IMR-90 (cell line): ENCODE measurements at regions not wholly inside any gene's neighbourhood (a gene's known extent, or its start where the extent isn't known, plus 50 kb on each side); places are given as distances from the start of the nearest gene placed in this dataset.
"Not testable (repeated sequence)": the region's sequence is repeated elsewhere in the genome, so short reads cannot be mapped to it uniquely, and the experiment has no call there.

Experiments
- ATAC-seq: fragments of 200-7000 bp; cut with Tn5 transposase; 2 replicates; pipeline ENCODE4 v1.9.1; 2020; ENCODE audit warnings: low read depth, mild to moderate bottlenecking, moderate library complexity
- BruUV-seq: library from RNA; stranded (reverse); fragments of 400-500 nt; replicated peaks from 2 replicates; lab custom pipeline; 2021; lab: Mats Ljungman, UMichigan
- CTCF ChIA-PET: fragments of 300-600 bp; formaldehyde crosslinking; extraction: SDS; loops from one replicate; lab custom pipeline; 2021; ENCODE audit warnings: antibody characterized with exemption; lab: Yijun Ruan, JAX
- POLR2A ChIA-PET: fragments of 300-600 bp; sonication (Branson Sonifier 250); formaldehyde crosslinking; loops from one replicate; lab custom pipeline; 2022; ENCODE audit warnings: antibody characterized with exemption; ENCODE audit not compliant: unreplicated experiment; lab: Charles Lee
- DNase-seq: peaks from one replicate; pipeline ENCODE4 v3.0.0; 2013
- H2AFZ ChIP-seq: replicated peaks from 2 replicates; pipeline ENCODE3; 2013; ENCODE audit warnings: low read length, mild to moderate bottlenecking; ENCODE audit not compliant: poor library complexity
- H2AK5ac ChIP-seq: 2 replicates; pipeline ENCODE4 v1.6.1; 2013; ENCODE audit warnings: low read depth, low read length, inconsistent platforms
- H2AK9ac ChIP-seq: replicated peaks from 2 replicates; pipeline ENCODE3; 2013; ENCODE audit warnings: mild to moderate bottlenecking, low read depth, low read length, moderate library complexity; ENCODE audit not compliant: poor library complexity
- H2BK120ac ChIP-seq: 2 replicates; pipeline ENCODE4 v1.6.1; 2013; ENCODE audit warnings: low read depth, low read length, inconsistent platforms
- H2BK15ac ChIP-seq: 3 replicates; pipeline ENCODE4 v1.6.1; 2013; ENCODE audit warnings: low read depth, low read length, inconsistent platforms
- H2BK20ac ChIP-seq: 2 replicates; pipeline ENCODE4 v1.6.1; 2013; ENCODE audit warnings: low read depth, mild to moderate bottlenecking, inconsistent platforms, low read length, moderate library complexity
- H2BK5ac ChIP-seq: 2 replicates; pipeline ENCODE4 v1.6.1; 2013; ENCODE audit warnings: mild to moderate bottlenecking, low read depth, low read length, inconsistent platforms; ENCODE audit not compliant: poor library complexity, severe bottlenecking
- H3K14ac ChIP-seq: replicated peaks from 2 replicates; pipeline ENCODE4 v1.6.1; 2013; ENCODE audit warnings: low read depth, low read length, inconsistent platforms
- H3K18ac ChIP-seq: 2 replicates; pipeline ENCODE4 v1.6.1; 2013; ENCODE audit warnings: low read depth, low read length, control low read depth
- H3K23ac ChIP-seq: 2 replicates; pipeline ENCODE4 v1.6.1; 2013; ENCODE audit warnings: low read depth, low read length, inconsistent platforms
- H3K27ac ChIP-seq: 2 replicates; pipeline ENCODE4 v1.5.1; 2013; ENCODE audit warnings: mild to moderate bottlenecking, control low read depth, low read length; ENCODE audit not compliant: insufficient read depth
- H3K27me3 ChIP-seq: 2 replicates; pipeline ENCODE4 v1.6.1; 2013; ENCODE audit warnings: low read length; ENCODE audit not compliant: control insufficient read depth, insufficient read depth
- H3K36me3 ChIP-seq: 2 replicates; pipeline ENCODE4 v1.6.1; 2013; ENCODE audit warnings: low read length, mixed read lengths; ENCODE audit not compliant: control insufficient read depth, insufficient read depth
- H3K4ac ChIP-seq: 2 replicates; pipeline ENCODE4 v1.6.1; 2013; ENCODE audit warnings: low read depth, low read length, inconsistent platforms
- H3K4me1 ChIP-seq: 2 replicates; pipeline ENCODE4 v1.6.1; 2013; ENCODE audit warnings: low read length, mixed read lengths; ENCODE audit not compliant: control insufficient read depth, insufficient read depth
- H3K4me2 ChIP-seq: 2 replicates; pipeline ENCODE4 v1.6.1; 2013; ENCODE audit warnings: low read depth, mild to moderate bottlenecking, control low read depth, low read length, moderate library complexity
- H3K4me3 ChIP-seq: 2 replicates; pipeline ENCODE4 v1.5.1; 2013; ENCODE audit warnings: low read depth, mild to moderate bottlenecking, control low read depth, low read length, moderate library complexity; ENCODE audit not compliant: insufficient read depth
- H3K56ac ChIP-seq: 2 replicates; pipeline ENCODE4 v1.6.1; 2013; ENCODE audit warnings: low read length, inconsistent platforms; ENCODE audit not compliant: insufficient read depth; ENCODE audit errors: extremely low read depth
- H3K79me1 ChIP-seq, 2 experiments: 2 replicates each; pipeline ENCODE4 v1.6.1; 2013; ENCODE audit warnings: low read length in 2 of 2, inconsistent platforms in 1 of 2, low read depth in 1 of 2
- H3K9ac ChIP-seq: 2 replicates; pipeline ENCODE4 v1.6.1; 2013; ENCODE audit warnings: low read depth, low read length, control low read depth
- H3K9me1 ChIP-seq: 2 replicates; pipeline ENCODE4 v1.6.1; 2013; ENCODE audit warnings: low read length, inconsistent platforms; ENCODE audit not compliant: insufficient read depth
- H3K9me3 ChIP-seq: 2 replicates; pipeline ENCODE4 v1.6.1; 2013; ENCODE audit warnings: low read length; ENCODE audit not compliant: control insufficient read depth, insufficient read depth
- H4K20me1 ChIP-seq: 2 replicates; pipeline ENCODE4 v1.6.1; 2013; ENCODE audit warnings: low read length, inconsistent platforms; ENCODE audit not compliant: insufficient read depth
- H4K5ac ChIP-seq: 2 replicates; pipeline ENCODE4 v1.6.1; 2013; ENCODE audit warnings: mild to moderate bottlenecking, low read depth, low read length, control low read depth
- H4K8ac ChIP-seq, 2 experiments: 2 replicates each; pipeline ENCODE4 v1.6.1; 2013; ENCODE audit warnings: low read depth in 2 of 2, low read length in 2 of 2, control low read depth in 1 of 2, inconsistent platforms in 1 of 2
- H4K91ac ChIP-seq: 2 replicates; pipeline ENCODE4 v1.6.1; 2013; ENCODE audit warnings: low read depth, low read length, inconsistent platforms; ENCODE audit not compliant: insufficient read depth
- WGBS, 2 experiments: methylation state at CpG; one replicate each; pipeline versions ENCODE4 v1.1.5 to v1.1.7; 2013; ENCODE audit warnings: missing lambda C conversion rate in 2 of 2; ENCODE audit not compliant: insufficient read length in 1 of 2; ENCODE audit errors: extremely low coverage in 2 of 2; 5-methylcytosine and 5-hydroxymethylcytosine counted together
- dilution Hi-C: fragments of 300-500 bp; cut with HindIII; formaldehyde crosslinking; loops from one replicate; pipeline ENCODE4 v1.14.3; 2018; ENCODE audit warnings: low sequenced_read_pairs; ENCODE audit not compliant: unreplicated experiment
- in situ Hi-C: fragments of 300-500 bp; cut with MboI; formaldehyde crosslinking; loops from 3 replicates; pipeline ENCODE4 v1.14.3; 2019; ENCODE audit warnings: low sequenced_read_pairs, inconsistent platforms, mixed read lengths
- intact Hi-C: fragments of 100-400 bp; cut with micrococcal nuclease; formaldehyde crosslinking; loops from 2 replicates; pipeline ENCODE4 v1.10.0; 2022

DNA sequence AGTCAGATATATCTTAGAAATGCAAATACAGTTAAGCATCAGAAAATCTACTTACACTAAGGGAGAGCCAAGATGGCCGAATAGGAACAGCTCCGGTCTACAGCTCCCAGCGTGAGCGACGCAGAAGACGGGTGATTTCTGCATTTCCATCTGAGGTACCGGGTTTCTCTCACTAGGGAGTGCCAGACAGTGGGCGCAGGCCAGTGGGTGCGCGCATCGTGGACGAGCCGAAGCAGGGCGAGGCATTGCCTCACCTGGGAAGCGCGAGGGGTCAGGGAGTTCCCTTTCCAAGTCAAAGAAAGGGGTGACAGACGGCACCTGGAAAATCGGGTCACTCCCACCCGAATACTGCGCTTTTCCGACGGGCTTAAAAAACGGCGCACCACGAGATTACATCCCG lies 524.8 kb upstream of the ADAMTS16 start:
- H4K20me1 ChIP-seq, H3K9me1 ChIP-seq, H4K5ac ChIP-seq, H3K4me1 ChIP-seq, H2BK5ac ChIP-seq, H3K27ac ChIP-seq, H3K23ac ChIP-seq, H2BK20ac ChIP-seq, H4K8ac ChIP-seq, ATAC-seq, H3K18ac ChIP-seq, H3K27me3 ChIP-seq, H2AK9ac ChIP-seq, DNase-seq, H2AFZ ChIP-seq, in situ Hi-C loops, POLR2A ChIA-PET, CTCF ChIA-PET, H3K9me3 ChIP-seq, H3K4me2 ChIP-seq, H3K14ac ChIP-seq, H2AK5ac ChIP-seq, H3K4me3 ChIP-seq, H2BK15ac ChIP-seq, H3K9ac ChIP-seq, dilution Hi-C loops, H3K56ac ChIP-seq, H3K36me3 ChIP-seq, H2BK120ac ChIP-seq, BruUV-seq, H4K91ac ChIP-seq, H3K79me1 ChIP-seq, intact Hi-C loops, H3K4ac ChIP-seq: not testable (repeated sequence)
- 95% methylated on average over 4 of the region's 26 CpGs; no CpG with 5 or more reads in 1 of the 2 experiments for WGBS, 2 experiments
